ENCODE measurements at regions not wholly inside any gene's neighbourhood (a gene's known extent, or its start where the extent isn't known, plus 50 kb on each side); places are given as distances from the start of the nearest gene placed in this dataset.

GRCh38 chr5:2602451-2603271 lies 148.8 kb downstream of the IRX2 start:
- DNase-seq (ENCODE audit: low read depth) = no peak

GRCh38 chr5:2598503-2598902 lies 153.0 kb downstream of the IRX2 start:
- no peak for DNase-seq (ENCODE audit: low read depth)

DNA sequence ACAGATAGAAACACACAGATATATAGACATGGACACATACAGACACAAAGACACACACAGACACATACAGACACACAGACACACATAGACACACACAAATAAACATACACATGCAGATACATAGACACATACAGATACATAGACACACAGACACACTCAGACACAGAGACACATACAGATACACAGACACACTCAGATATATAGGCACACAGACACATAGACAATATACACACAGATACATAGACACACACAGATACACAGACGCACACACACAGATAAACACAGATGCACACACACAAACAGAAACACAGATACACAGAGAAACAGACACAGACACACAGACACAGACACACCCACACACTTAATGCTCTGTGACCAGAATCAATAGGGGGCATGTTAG lies 156.8 kb downstream of the IRX2 start:
- DNase-seq (ENCODE audit: low read depth) = no peak

- no peak for DNase-seq (ENCODE audit: low read depth)
Measured at GRCh38 chr5:2592766-2593165, 158.7 kb downstream of the IRX2 start.

- no peak for DNase-seq (ENCODE audit: low read depth)
Measured at GRCh38 chr5:2591777-2592453, 159.6 kb downstream of the IRX2 start.

DNA sequence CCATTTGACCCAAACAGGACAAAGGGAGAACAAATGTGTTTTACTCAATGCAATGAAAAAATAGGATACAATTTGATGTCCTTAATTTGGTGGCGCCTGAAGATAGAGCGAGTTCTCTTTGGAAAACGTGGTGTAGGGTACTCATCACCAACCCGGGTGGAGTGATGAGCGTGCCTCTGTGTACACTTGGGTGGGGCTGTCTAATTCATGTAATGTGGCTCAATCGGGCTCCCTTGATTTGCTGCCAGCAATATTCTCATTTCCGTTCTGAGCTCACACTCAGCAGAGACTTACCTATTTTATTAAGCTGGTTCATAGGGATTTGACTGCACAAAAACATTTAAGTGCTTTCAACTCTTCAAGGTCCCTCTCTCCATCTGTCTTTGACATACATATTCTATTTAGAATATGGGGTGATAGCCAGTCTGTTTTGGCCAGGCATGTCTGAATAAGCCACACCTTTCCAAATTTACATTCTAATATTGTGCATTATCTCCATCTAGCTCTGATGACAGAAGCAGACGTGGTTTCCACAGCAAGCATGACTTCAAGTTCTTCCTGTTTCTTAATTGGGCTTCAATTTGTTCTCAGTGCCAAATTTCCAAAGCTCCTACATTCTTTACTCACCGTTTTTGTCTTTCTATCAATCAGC lies 162.5 kb downstream of the IRX2 start:
- DNase-seq (ENCODE audit: low read depth) = no peak

DNA sequence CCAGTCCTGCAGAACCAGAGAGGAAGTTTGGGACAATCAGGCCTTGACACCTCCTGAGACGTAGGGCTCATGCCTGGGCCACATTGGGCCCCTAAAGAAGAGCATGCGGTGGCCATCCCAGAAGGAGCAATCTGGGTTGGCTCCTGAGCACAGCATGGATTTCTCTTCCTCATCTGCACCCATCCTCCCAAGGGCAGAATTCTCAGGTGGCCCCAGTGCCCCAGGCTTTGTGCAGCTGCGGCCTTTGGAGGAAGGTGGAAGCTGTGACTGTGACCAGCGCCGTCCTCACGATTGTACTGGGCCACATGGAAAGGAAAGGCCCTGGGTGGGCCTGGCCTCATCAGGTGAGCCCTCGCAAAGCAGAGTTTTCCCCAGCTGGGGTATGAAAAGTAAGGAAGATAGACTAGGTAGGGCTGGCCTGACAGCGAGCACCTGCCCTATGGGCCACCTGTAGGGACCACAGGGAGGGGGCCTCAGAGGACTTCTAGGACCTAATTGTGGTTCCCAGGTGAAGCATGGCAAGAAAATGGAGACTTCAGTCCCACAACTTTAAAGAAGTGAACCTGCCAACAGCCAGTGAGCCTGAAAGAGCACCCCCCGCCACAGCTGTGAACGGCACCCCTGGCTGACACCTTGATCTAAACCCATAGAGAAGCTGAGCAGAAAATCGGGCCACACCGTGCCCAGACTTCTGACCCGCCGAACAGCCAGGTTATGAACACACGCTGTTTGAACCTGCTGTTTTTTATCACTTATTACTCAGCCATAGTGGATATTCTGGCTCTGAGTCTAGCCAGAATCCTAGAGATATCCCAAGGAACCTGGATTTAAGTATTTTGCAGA lies 164.1 kb downstream of the IRX2 start:
- no peak for DNase-seq (ENCODE audit: low read depth)

DNA sequence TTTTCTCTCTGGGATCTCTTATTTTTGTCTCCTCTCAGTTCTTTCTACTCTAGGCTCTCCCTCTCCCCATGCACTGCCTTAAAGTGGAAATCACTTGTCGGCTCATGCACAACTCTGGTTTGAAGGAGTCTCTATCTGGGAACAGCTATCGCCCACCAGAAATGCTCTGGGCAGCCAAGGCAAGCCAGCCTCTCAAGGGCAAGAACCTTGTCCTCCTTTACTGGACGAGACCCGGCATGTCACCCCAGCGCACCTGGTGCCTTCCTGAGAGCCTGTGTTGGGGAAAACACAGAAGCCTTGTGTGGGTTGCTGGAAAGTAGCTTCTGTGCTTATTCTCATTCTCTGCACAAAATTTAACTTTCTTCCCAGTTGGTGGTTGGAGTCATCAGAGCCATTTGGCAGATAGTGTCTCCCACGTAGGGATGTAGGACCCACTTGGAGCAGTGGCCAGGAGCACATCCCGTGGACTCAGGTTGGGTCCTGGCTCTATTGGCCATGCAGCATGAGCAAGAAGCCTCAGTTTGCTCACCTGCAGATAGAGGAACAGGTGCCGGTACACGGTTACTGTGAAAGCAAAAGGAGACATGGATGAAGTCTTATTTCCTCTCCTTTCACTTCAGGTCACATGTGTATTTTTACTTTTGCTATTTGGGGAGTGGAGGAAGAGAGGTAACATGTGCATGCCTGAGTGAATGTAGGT lies 165.3 kb downstream of the IRX2 start:
- no peak for DNase-seq (ENCODE audit: low read depth)

DNA sequence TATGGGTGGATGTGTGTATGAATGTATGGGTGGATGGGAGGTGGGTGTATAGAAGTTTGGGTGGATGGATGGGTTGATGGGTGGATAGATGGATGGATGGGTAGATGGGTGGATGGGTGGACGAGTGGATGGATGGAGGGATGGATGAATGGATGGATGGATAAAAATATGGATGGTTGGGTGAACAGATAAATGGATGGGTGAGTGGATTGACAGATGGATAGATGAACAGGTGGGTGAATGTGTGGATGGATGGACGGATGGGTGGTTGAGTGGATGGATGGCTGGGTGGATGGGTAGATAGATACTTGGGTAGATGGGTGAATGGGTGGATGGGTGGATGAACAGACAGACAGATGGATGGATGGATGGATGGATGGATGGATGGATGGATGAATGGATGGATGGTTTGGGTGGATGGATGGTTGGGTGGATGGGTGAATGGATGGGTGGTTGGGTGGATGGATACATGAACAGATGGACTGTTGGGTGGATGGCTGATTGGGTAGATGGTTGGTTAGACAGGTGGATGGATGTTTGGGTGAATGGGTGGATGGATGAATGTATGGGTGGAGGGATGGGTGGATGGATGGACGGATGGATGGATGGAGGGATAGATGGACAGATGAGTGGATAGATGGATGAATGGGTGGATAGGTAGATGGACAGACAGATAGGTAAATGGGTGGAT lies 166.8 kb downstream of the IRX2 start:
- DNase-seq (ENCODE audit: low read depth) = no peak

GRCh38 chr5:2582507-2582906 lies 169.0 kb downstream of the IRX2 start:
- DNase-seq (ENCODE audit: low read depth) = no peak

DNA sequence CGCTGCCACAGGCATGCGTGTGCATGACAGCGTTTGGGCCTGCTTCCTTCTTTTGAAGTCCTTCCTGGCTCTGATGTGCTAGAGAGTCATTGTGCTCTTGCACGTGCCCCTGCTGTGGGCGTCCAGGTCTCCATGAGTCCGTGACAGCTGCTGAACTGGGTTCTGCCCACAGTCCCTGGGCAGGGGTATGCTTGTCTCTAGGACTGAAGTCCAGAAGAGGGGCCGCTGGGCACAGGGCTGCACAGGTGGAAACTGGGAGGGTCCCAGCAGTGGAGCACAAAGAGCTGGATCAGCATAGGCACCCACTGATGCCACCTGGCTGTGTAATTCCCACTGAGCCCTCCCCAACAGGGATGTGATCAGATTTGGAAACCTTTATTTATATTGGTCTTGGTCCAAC lies 169.4 kb downstream of the IRX2 start:
- DNase-seq (ENCODE audit: low read depth) = no peak

GRCh38 chr5:2581418-2581817 lies 170.1 kb downstream of the IRX2 start:
- DNase-seq (ENCODE audit: low read depth) = no peak

DNA sequence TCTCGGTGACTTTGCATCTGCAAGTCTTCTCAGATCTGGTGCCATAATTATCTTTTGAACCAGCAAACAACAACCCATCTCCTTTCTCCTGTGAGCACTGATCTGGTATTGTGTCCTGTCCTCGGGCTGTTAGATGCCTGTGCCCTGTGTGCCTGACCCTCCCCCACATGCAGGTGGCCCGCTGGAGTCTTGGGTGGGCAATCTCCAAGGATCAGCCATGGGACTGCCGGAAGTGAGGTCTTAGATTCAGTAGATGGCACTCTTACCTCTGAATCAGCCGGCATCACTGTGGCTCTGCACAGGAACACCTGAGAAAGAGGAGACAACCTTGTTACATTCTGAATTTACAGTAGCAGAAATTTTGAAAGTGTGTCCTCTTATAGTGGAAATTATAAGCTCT lies 172.4 kb downstream of the IRX2 start:
- DNase-seq (ENCODE audit: low read depth) = no peak

DNA sequence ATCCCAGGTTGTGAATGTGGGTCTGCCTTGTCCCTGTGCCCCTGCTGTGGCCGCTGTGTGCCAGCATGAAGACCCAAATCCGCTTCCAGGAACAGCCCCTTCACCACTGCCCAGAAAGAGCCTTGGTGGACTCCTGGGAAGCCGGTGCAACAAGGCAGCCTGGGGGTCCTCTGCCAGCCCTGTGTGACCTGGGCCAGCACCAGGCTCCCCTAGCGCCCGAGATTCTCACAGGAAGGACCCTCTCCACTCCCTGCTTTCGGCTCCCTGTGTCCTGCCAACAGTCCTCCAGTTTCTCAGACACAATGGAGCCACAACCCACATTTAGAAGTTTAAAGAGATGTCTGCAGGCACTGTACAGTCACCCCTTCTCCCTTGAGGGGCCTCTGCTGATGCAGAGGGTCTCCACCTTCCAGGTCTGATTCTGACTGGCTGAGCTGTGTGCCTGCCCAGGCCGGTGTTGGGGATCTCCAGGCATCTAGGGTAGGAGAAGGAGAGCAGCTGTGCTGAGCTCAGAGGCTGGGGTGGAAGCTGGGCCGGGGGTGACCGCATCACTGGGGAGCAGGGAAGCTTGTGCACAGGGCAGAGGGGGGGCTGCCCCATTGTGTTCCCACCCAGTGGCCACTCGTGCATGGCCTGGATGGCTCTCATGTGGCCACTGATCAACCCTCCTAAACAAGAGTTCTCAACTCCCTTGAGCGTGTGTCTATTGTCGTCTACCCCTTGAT lies 174.0 kb downstream of the IRX2 start:
- DNase-seq (ENCODE audit: low read depth) = no peak

DNA sequence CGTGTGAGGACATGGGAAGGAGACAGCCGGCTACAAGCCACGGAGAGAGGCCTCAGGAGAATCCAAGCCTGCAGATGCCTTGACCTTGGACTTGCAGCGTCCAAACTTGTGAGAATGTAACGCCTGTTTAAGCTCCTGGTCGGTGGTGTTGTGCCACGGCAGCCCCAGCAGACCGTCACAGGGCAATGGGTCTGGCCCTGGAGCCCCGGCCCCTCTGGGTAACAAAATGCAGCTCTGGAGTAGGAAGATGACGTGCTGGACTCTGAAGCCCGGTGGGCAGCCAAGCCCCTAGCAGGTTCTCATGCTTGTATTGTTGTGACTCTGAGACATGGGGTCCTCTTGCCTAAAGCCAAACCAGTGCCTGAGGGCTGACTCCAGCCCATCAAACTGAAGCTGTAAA lies 174.7 kb downstream of the IRX2 start:
- DNase-seq (ENCODE audit: low read depth) = no peak

- no peak for DNase-seq (ENCODE audit: low read depth)
Measured at GRCh38 chr5:2575871-2576270, 175.6 kb downstream of the IRX2 start.

GRCh38 chr5:2575292-2575691 lies 176.2 kb downstream of the IRX2 start:
- no peak for DNase-seq (ENCODE audit: low read depth)

DNA sequence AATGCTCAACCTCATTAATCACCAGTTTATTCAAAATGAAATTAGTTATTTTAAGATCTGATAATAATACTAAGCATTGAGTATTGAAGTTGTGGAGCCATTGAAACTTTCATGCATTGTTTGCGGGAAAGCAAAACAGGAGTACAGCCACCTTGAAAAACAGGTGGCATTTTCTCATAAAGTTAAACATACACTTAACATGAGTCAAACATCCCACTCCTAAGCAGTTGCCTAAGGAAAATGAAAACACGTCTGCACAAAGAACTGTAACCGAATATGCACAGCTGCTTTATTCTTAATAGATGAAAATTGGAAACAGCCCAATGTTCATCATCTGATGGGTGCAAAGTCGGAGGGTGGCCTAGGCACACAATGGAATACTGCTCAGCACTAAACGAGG lies 177.3 kb downstream of the IRX2 start:
- DNase-seq (ENCODE audit: low read depth) = no peak

DNA sequence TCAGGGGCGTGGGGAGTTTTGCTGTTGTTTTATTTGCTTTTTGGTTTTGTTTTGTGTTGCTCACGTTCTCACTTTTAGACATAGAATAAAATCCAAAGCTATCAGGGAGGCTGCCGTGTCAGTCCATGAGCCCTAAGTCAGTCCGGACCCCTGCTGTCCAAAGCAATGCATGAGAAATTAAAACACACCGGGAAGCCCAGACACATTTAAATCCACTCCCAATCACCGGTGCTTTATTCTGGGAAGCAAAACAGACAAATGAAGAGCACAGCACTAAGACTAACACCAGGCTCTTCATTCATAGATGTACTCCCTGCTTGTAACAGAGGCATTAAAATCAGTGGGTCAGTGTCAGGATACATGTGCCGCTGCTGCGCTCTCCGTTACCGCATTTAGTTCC lies 180.9 kb downstream of the IRX2 start:
- no peak for DNase-seq (ENCODE audit: low read depth)

GRCh38 chr5:2569774-2570542 lies 181.5 kb downstream of the IRX2 start:
- DNase-seq (ENCODE audit: low read depth) = no peak

Data from stimulated activated CD8-positive, alpha-beta memory T cell treated with anti-CD3 and anti-CD28 coated beads, Interleukin-15, amount 100 ng/mL, for 24 hours (primary cell).